D721Med (cell line): ENCODE measurements at regions not wholly inside any gene's neighbourhood (a gene's known extent, or its start where the extent isn't known, plus 50 kb on each side); places are given as distances from the start of the nearest gene placed in this dataset.

Experiments
- DNase-seq: peaks from one replicate; pipeline ENCODE4 v3.0.0; 2011; ENCODE audit warnings: low spot score; ENCODE audit not compliant: insufficient read length
- FAIRE-seq: peaks from 2 replicates; lab custom pipeline; 2011; peaks lifted over from hg19 to GRCh38; lab: Jason Lieb, UNC
- CTCF ChIP-seq: IDR thresholded peaks from 2 replicates; pipeline ENCODE4 v1.5.1; 2012; ENCODE audit warnings: mild to moderate bottlenecking, control low read depth; ENCODE audit not compliant: insufficient read depth; ENCODE audit errors: missing control alignments

DNA sequence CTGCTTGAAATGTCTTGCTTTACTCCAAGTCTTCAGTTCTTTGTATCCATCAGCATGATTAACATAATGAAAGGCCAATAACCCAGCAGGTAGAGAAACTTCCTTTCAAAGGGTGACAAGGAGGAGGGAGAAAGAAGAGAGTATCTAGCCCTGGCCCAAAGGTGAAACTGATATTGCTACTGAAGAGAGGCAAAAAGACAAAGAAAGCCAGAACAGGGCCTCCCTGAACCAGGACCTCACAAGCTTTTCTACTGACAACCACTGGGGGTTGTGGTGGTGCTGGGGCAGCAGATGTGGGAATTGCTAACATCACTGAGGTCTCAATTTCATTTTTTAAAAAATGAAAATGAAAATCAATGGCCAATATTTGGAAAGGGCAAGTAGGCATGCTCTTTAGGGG is 234.1 kb downstream of the RSL24D1 start:
- TF ChIP-seq CTCF = no peak
- DNase-seq (no peak), FAIRE-seq (no peak)

DNA sequence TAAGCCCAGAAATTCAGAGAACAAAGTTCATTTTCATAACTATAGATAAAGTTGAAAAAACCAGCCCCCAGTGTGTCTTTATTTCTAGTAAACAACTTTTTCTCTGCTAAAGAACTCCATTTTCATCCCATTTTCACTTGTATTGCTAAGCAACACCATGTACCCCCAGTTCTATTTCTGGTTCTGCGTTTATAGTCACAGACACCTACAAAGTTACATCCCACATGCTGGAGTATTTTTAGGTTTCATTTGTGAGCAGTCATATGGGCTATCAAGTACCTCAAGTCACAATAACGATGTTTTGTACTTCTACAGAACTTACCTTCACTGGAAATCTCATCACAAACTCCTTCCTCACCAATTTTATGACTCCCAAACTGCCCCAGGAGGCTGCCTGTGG is 236.5 kb downstream of the RSL24D1 start:
- no peak for TF ChIP-seq CTCF
- no peak for DNase-seq
- FAIRE-seq = no peak

- DNase-seq = no peak
- no peak for TF ChIP-seq CTCF
- FAIRE-seq = no peak
Observed at GRCh38 chr15:54941417-54941816, 255.3 kb downstream of the RSL24D1 start.

DNA sequence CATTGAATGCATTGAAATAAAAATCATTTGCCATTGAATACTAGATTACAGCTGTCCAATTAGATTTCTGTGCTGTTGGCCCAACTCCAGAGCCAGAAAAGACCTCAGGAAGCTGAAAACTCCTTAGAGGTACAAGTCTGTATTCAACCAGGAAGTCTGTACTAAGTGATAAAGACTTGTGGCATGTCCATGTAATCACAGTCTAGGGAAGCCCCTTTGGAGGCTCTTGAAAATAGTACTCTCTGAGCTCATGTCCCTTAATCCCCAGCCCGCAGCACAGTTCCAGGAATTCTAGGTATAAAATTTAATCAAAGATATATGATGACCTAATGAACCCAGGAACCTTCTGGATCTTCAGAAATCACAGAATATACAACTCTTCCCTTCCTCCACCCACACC is 279.4 kb downstream of the RSL24D1 start:
- DNase-seq (no peak), FAIRE-seq (no peak)
- TF ChIP-seq CTCF = no peak

DNA sequence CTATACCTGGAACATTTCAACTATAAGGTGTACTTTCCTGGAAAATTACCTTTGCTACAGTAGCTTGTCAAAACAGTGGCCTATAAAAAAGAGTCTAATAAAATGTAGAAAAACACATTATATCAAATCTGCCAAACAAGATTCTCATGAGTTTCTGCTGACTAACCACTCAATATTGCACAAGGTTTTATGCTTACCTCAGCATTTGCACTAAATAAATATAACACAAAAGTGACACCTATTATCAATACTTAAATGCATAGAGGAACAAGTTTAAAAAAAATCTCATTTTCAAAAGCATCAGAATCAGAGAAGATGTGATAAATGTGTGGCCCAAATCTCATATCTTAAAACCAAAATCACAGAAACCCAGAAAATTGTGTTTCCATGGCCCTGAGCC is 281.4 kb downstream of the RSL24D1 start:
- DNase-seq (no peak), FAIRE-seq (no peak)
- TF ChIP-seq CTCF = no peak

- FAIRE-seq (no peak), DNase-seq (no peak)
- no peak for TF ChIP-seq CTCF
Observed at GRCh38 chr15:54884312-54884711, 312.4 kb downstream of the RSL24D1 start.

- DNase-seq = no peak
- FAIRE-seq = no peak
- TF ChIP-seq CTCF = no peak
Observed at GRCh38 chr15:54859982-54860381, 336.8 kb downstream of the RSL24D1 start.
